Trophoblast cell (in vitro differentiated cells and primary cell): ENCODE measurements at regions not wholly inside any gene's neighbourhood (a gene's known extent, or its start where the extent isn't known, plus 50 kb on each side); places are given as distances from the start of the nearest gene placed in this dataset.

Experiments used
- DNase-seq, 2 donors: peaks; one replicate each; pipeline ENCODE4 v3.0.0-alpha.2; 2016
- H2AFZ ChIP-seq: 2 replicates; pipeline ENCODE4 v1.6.1; 2013; ENCODE audit warnings: low read length, moderate library complexity, mild to moderate bottlenecking; ENCODE audit not compliant: insufficient read depth, poor library complexity
- H2AK5ac ChIP-seq: 2 replicates; pipeline ENCODE4 v1.6.1; 2013; ENCODE audit warnings: mild to moderate bottlenecking, low read length
- H2BK120ac ChIP-seq: 2 replicates; pipeline ENCODE4 v1.6.1; 2013; ENCODE audit warnings: low read length, mild to moderate bottlenecking, moderate library complexity; ENCODE audit not compliant: insufficient read depth, poor library complexity
- H2BK12ac ChIP-seq: 2 replicates; pipeline ENCODE4 v1.6.1; 2013; ENCODE audit warnings: mild to moderate bottlenecking, low read length, moderate library complexity
- H2BK5ac ChIP-seq: 2 replicates; pipeline ENCODE4 v1.6.1; 2013; ENCODE audit warnings: low read length, low read depth, moderate library complexity, mild to moderate bottlenecking; ENCODE audit not compliant: poor library complexity
- H3K14ac ChIP-seq: 2 replicates; pipeline ENCODE4 v1.6.1; 2013; ENCODE audit warnings: mild to moderate bottlenecking, low read length
- H3K18ac ChIP-seq: 2 replicates; pipeline ENCODE4 v1.6.1; 2013; ENCODE audit warnings: mild to moderate bottlenecking, low read length
- H3K23ac ChIP-seq: 2 replicates; pipeline ENCODE4 v1.6.1; 2013; ENCODE audit warnings: low read length
- H3K27ac ChIP-seq: 2 replicates; pipeline ENCODE4 v1.5.1; 2013; ENCODE audit warnings: low read depth, mild to moderate bottlenecking, inconsistent platforms, low read length, moderate library complexity
- H3K27me3 ChIP-seq: 2 replicates; pipeline ENCODE4 v1.6.1; 2013; ENCODE audit warnings: inconsistent platforms, mild to moderate bottlenecking, low read length, moderate library complexity; ENCODE audit not compliant: insufficient read depth
- H3K36me3 ChIP-seq, 2 experiments: 1 replicate in 1 of 2; 2 replicates in 1 of 2; pipeline ENCODE4 v1.6.1; 2013; ENCODE audit warnings: low read length in 2 of 2, mild to moderate bottlenecking in 2 of 2, moderate library complexity in 1 of 2; ENCODE audit not compliant: insufficient read depth in 2 of 2, control insufficient read depth in 1 of 2
- H3K4ac ChIP-seq: 2 replicates; pipeline ENCODE4 v1.6.1; 2013; ENCODE audit warnings: low read depth, mild to moderate bottlenecking, low read length, moderate library complexity
- H3K4me1 ChIP-seq, 2 experiments: 1 replicate in 1 of 2; 2 replicates in 1 of 2; pipeline ENCODE4 v1.6.1; 2013; ENCODE audit warnings: low read length in 2 of 2, mild to moderate bottlenecking in 2 of 2, moderate library complexity in 1 of 2; ENCODE audit not compliant: insufficient read depth in 2 of 2, control insufficient read depth in 1 of 2
- H3K4me2 ChIP-seq: 2 replicates; pipeline ENCODE4 v1.6.1; 2013; ENCODE audit warnings: inconsistent platforms, mild to moderate bottlenecking, low read length, moderate library complexity
- H3K4me3 ChIP-seq: 2 replicates; pipeline ENCODE4 v1.5.1; 2013; ENCODE audit warnings: mild to moderate bottlenecking, low read depth, low read length, inconsistent platforms
- H3K79me1 ChIP-seq: one replicate; pipeline ENCODE4 v1.6.1; 2013; ENCODE audit warnings: low read length
- H3K79me2 ChIP-seq: 2 replicates; pipeline ENCODE4 v1.6.1; 2013; ENCODE audit warnings: low read length, mild to moderate bottlenecking; ENCODE audit not compliant: control insufficient read depth, insufficient read depth, poor library complexity
- H3K9ac ChIP-seq: 2 replicates; pipeline ENCODE4 v1.6.1; 2013; ENCODE audit warnings: mild to moderate bottlenecking, low read length
- H3K9me3 ChIP-seq: 2 replicates; pipeline ENCODE4 v1.6.1; 2013; ENCODE audit warnings: low read depth, mild to moderate bottlenecking, control low read depth, inconsistent platforms, low read length; ENCODE audit not compliant: insufficient read depth
- H4K12ac ChIP-seq: 2 replicates; pipeline ENCODE4 v1.6.1; 2013; ENCODE audit warnings: low read depth, mild to moderate bottlenecking, low read length, moderate library complexity
- H4K8ac ChIP-seq: 2 replicates; pipeline ENCODE4 v1.6.1; 2013; ENCODE audit warnings: low read depth, mild to moderate bottlenecking, low read length, moderate library complexity
- H4K91ac ChIP-seq: one replicate; pipeline ENCODE4 v1.6.1; 2013; ENCODE audit warnings: low read depth, mild to moderate bottlenecking, low read length, moderate library complexity
- WGBS: extraction: QIAGEN DNeasy Blood & Tissue Kit; methylation state at CpG from one replicate; pipeline ENCODE4 v1.1.7; 2013; ENCODE audit warnings: missing lambda C conversion rate; ENCODE audit not compliant: insufficient read length, insufficient coverage; ENCODE audit errors: extremely low coverage; 5-methylcytosine and 5-hydroxymethylcytosine counted together

- DNase-seq = no peak
- no peak overlapping the region for H2BK5ac ChIP-seq
- WGBS = no CpG with 5 or more reads among the region's 2 CpGs
Observed at GRCh38 chr10:69686866-69687265, 56.8 kb downstream of the FAM241B start.

GRCh38 chr10:69687426-69687825, 57.4 kb downstream of the FAM241B start:
- Histone ChIP-seq H3K23ac (no peak overlapping the region), H3K79me2 (no peaks in the 10 kb centered on the region), H4K91ac (no peak overlapping the region), H3K27ac (no peak overlapping the region), H4K12ac (no peak overlapping the region), H2AK5ac (no peak overlapping the region), H3K4me3 (no peak overlapping the region), H3K18ac (no peak overlapping the region), H2BK12ac (no peak overlapping the region), H3K27me3 (no peaks in the 10 kb centered on the region), H3K9ac (no peak overlapping the region), H4K8ac (no peak overlapping the region), H3K14ac (no peak overlapping the region), H3K36me3 (no peaks in the 10 kb centered on the region), H3K4me1 (peaks cover 4 to 9% of the 10 kb centered on the region in 2 experiments), H2BK5ac (no peak overlapping the region), H2BK120ac (no peak overlapping the region), H3K9me3 (no peaks in the 10 kb centered on the region), H2AFZ (no peak overlapping the region), H3K4ac (no peak overlapping the region), H3K79me1 (peaks cover 1% of the 10 kb centered on the region), H3K4me2 (no peak overlapping the region)
- WGBS = no CpG with 5 or more reads among the region's 2 CpGs
- DNase-seq = no peak

More at GRCh38 chr10:69686866-69687265, 56.8 kb downstream of the FAM241B start:
- Histone ChIP-seq H4K8ac (no peak overlapping the region), H2AK5ac (no peak overlapping the region), H3K9ac (no peak overlapping the region), H2BK12ac (no peak overlapping the region), H3K4ac (no peak overlapping the region), H3K79me1 (peaks cover 1% of the 10 kb centered on the region), H3K18ac (no peak overlapping the region), H3K4me2 (no peak overlapping the region), H4K12ac (no peak overlapping the region), H2AFZ (no peak overlapping the region), H4K91ac (no peak overlapping the region), H2BK120ac (no peak overlapping the region), H3K79me2 (no peaks in the 10 kb centered on the region), H3K14ac (no peak overlapping the region), H3K23ac (no peak overlapping the region), H3K27ac (no peak overlapping the region), H3K4me3 (no peak overlapping the region), H3K27me3 (no peaks in the 10 kb centered on the region), H3K36me3 (no peaks in the 10 kb centered on the region), H3K4me1 (peaks cover 4 to 9% of the 10 kb centered on the region in 2 experiments), H3K9me3 (no peaks in the 10 kb centered on the region)

GRCh38 chr10:69692267-69692666, 62.2 kb downstream of the FAM241B start:
- Histone ChIP-seq H3K27ac (no peak overlapping the region), H3K9me3 (no peaks in the 10 kb centered on the region), H3K79me1 (no peaks in the 10 kb centered on the region), H3K4me2 (no peak overlapping the region), H2BK12ac (no peak overlapping the region), H2AFZ (no peak overlapping the region), H2AK5ac (no peak overlapping the region), H3K4me3 (no peak overlapping the region), H2BK5ac (no peak overlapping the region), H3K9ac (no peak overlapping the region), H4K8ac (no peak overlapping the region), H3K36me3 (no peaks in the 10 kb centered on the region), H4K91ac (no peak overlapping the region), H3K79me2 (no peaks in the 10 kb centered on the region), H3K18ac (no peak overlapping the region), H3K4ac (no peak overlapping the region), H4K12ac (no peak overlapping the region), H3K4me1 (no peaks in the 10 kb centered on the region), H2BK120ac (no peak overlapping the region), H3K14ac (no peak overlapping the region), H3K23ac (no peak overlapping the region), H3K27me3 (no peaks in the 10 kb centered on the region)
- 100% methylated on average over 1 of the region's 6 CpGs for WGBS
- DNase-seq = no peak

GRCh38 chr10:69692891-69693290, 62.8 kb downstream of the FAM241B start:
- H2AFZ ChIP-seq = no peak overlapping the region
- H3K4me2 ChIP-seq = no peak overlapping the region
- no peaks in the 10 kb centered on the region for H3K4me1 ChIP-seq
- H4K12ac ChIP-seq = no peak overlapping the region
- no peak for DNase-seq
- no peak overlapping the region for H3K4ac ChIP-seq
- no peak overlapping the region for H3K4me3 ChIP-seq
- WGBS = no CpG with 5 or more reads among the region's 6 CpGs
- H3K9ac ChIP-seq = no peak overlapping the region
- no peak overlapping the region for H2BK5ac ChIP-seq
- no peaks in the 10 kb centered on the region for H3K79me2 ChIP-seq
- no peak overlapping the region for H3K27ac ChIP-seq
- no peak overlapping the region for H4K91ac ChIP-seq
- no peaks in the 10 kb centered on the region for H3K9me3 ChIP-seq
- no peak overlapping the region for H3K14ac ChIP-seq
- no peak overlapping the region for H2BK12ac ChIP-seq
- H4K8ac ChIP-seq = no peak overlapping the region
- no peaks in the 10 kb centered on the region for H3K79me1 ChIP-seq
- no peak overlapping the region for H3K23ac ChIP-seq
- no peaks in the 10 kb centered on the region for H3K36me3 ChIP-seq
- H2AK5ac ChIP-seq = no peak overlapping the region
- no peaks in the 10 kb centered on the region for H3K27me3 ChIP-seq
- no peak overlapping the region for H3K18ac ChIP-seq
- no peak overlapping the region for H2BK120ac ChIP-seq
